A673 (cell line): ENCODE measurements at regions not wholly inside any gene's neighbourhood (a gene's known extent, or its start where the extent isn't known, plus 50 kb on each side); places are given as distances from the start of the nearest gene placed in this dataset.

ENCODE experiments used
- EZH2 ChIP-seq: fragments of 200-600 bp; sonication (generic); IDR thresholded peaks from 2 replicates; pipeline ENCODE4 v1.6.1; 2017; ENCODE audit warnings: borderline replicate concordance, low read depth, mild to moderate bottlenecking, mixed read lengths, antibody characterized with exemption, low read length; ENCODE audit not compliant: poor library complexity, severe bottlenecking
- TF ChIP-seq, protein P1 (sequence below): fragments of 300-800, 200-600 bp; sonication (generic); conservative IDR thresholded peaks from 2 replicates; pipeline ENCODE4 v1.5.1; 2017; ENCODE audit warnings: low read depth, mild to moderate bottlenecking, antibody characterized with exemption, low read length, moderate library complexity, mixed read lengths

DNA sequence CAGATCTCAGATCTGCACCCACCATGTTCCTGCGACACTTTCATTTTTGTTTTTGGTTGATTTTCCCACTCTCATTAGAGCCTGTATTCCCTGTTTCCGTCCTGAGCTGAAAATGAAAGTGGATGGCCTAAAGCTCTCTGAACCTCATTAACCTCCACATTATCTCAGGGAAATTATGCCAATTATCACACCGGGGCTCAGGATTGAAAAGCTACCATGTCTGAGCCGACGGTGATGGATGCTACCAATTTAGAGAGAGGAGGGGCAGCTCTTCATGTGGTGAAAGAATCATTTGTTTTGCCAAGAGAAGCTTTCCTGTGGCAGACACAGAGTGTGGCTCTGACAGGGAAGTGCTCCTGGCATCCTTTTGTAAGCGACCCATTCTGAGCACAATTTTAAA lies 410.4 kb upstream of the CDH11 start:
- TF ChIP-seq, protein P1, sequence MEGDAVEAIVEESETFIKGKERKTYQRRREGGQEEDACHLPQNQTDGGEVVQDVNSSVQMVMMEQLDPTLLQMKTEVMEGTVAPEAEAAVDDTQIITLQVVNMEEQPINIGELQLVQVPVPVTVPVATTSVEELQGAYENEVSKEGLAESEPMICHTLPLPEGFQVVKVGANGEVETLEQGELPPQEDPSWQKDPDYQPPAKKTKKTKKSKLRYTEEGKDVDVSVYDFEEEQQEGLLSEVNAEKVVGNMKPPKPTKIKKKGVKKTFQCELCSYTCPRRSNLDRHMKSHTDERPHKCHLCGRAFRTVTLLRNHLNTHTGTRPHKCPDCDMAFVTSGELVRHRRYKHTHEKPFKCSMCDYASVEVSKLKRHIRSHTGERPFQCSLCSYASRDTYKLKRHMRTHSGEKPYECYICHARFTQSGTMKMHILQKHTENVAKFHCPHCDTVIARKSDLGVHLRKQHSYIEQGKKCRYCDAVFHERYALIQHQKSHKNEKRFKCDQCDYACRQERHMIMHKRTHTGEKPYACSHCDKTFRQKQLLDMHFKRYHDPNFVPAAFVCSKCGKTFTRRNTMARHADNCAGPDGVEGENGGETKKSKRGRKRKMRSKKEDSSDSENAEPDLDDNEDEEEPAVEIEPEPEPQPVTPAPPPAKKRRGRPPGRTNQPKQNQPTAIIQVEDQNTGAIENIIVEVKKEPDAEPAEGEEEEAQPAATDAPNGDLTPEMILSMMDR: no peak
- TF ChIP-seq EZH2: no peak
